ENCODE measurements at regions not wholly inside any gene's neighbourhood (a gene's known extent, or its start where the extent isn't known, plus 50 kb on each side); places are given as distances from the start of the nearest gene placed in this dataset.

- Histone ChIP-seq H3K4me1 (peaks cover 7% of the 10 kb centered on the region), H3K27me3 (no peaks in the 10 kb centered on the region), H3K36me3 (replicated peaks in 1 of 2; ENCODE audit: insufficient read depth in 1 of 2, low read depth in 2 of 2) (no peaks in the 10 kb centered on the region), H3K27ac (no peak overlapping the region), H3K4me3 (no peak overlapping the region), H3K9me3 (no peaks in the 10 kb centered on the region)
- DNase-seq (no peak), ATAC-seq (no peak)
- intact Hi-C loops (cut with DNase I), result loop anchor here (10.0 kb wide), 1 partner anchor 231 kb away; no protein-coding TSS in a partner anchor
- WGBS, 2 donors, result 83 to 85% methylated on average over 5 of the region's 5 CpGs
- TF ChIP-seq CTCF (IDR thresholded peaks at IDR 0.05), result no peak
- TF ChIP-seq POLR2A (IDR thresholded peaks at IDR 0.05), result no peak
Measured at GRCh38 chr6:3516092-3516491, 59.2 kb upstream of the SLC22A23 start.

- no peaks in the 10 kb centered on the region for H3K36me3 ChIP-seq (replicated peaks in 1 of 2; ENCODE audit: insufficient read depth in 1 of 2, low read depth in 2 of 2)
- no peak overlapping the region for H3K4me3 ChIP-seq
- intact Hi-C loops (cut with DNase I), result loop anchor here (10.0 kb wide), 1 partner anchor 231 kb away; no protein-coding TSS in a partner anchor
- no peak overlapping the region for H3K27ac ChIP-seq
- ATAC-seq, result no peak
- peaks cover 7% of the 10 kb centered on the region for H3K4me1 ChIP-seq
- TF ChIP-seq CTCF (IDR thresholded peaks at IDR 0.05) (no peak), POLR2A (IDR thresholded peaks at IDR 0.05) (no peak)
- H3K9me3 ChIP-seq, result no peaks in the 10 kb centered on the region
- DNase-seq, result no peak
- WGBS, 2 donors, result 57% methylated on average over 1 of the region's 1 CpG
- no peaks in the 10 kb centered on the region for H3K27me3 ChIP-seq
Measured at GRCh38 chr6:3515669-3516068, 58.8 kb upstream of the SLC22A23 start.

DNA sequence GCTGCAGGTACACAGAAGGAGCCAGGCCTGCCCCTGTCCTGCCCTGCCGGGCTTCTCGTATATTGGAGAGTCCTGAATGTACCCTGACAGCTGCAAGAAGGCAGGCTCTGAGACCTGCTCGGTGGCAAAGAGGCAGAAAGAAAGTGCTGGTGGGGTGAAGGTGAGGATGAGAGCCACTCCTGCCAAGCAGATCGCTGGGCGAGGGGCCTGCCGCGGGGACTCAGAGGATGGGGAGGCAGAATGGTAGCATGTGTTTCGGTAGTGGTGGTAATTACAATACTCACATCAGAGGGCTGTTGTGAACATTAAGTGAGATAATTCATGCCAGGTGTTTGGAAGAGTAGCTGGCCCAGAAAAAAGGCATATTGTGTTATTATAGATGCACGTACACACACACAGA is 56.6 kb upstream of the SLC22A23 start:
- H3K4me3 ChIP-seq, result no peak overlapping the region
- H3K36me3 ChIP-seq (replicated peaks in 1 of 2; ENCODE audit: insufficient read depth in 1 of 2, low read depth in 2 of 2), result no peaks in the 10 kb centered on the region
- H3K27ac ChIP-seq, result no peak overlapping the region
- intact Hi-C loops (cut with DNase I), result loop anchor here (10.0 kb wide), 1 partner anchor 229 kb away; no protein-coding TSS in a partner anchor
- peaks cover 7% of the 10 kb centered on the region for H3K4me1 ChIP-seq
- 82 to 90% methylated on average over 9 of the region's 9 CpGs for WGBS, 2 donors
- ATAC-seq (no peak), DNase-seq (no peak)
- TF ChIP-seq POLR2A (IDR thresholded peaks at IDR 0.05) (no peak), CTCF (IDR thresholded peaks at IDR 0.05) (no peak)
- H3K27me3 ChIP-seq, result no peaks in the 10 kb centered on the region
- no peaks in the 10 kb centered on the region for H3K9me3 ChIP-seq

DNA sequence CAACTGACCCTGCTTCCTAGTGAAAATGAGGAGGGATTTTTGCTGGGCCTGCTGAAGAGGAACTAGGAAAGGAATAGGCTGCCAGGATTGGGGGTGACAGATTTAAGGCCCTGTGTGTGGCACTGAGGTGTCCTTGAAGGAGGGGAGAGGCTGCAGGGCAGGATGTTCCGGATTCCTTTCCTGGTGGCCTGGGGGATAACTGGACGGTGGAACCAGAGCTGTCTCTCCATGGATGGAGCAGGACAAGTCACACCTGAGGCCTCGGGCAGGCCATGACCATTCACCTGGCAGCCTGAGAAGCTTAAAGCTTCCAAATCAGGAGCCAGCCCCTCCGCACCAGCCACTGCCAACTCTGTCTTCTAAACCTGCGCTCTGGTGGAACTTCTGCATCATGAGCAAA is 56.0 kb upstream of the SLC22A23 start:
- H3K9me3 ChIP-seq, result no peaks in the 10 kb centered on the region
- peaks cover 7% of the 10 kb centered on the region for H3K4me1 ChIP-seq
- H3K27me3 ChIP-seq, result no peaks in the 10 kb centered on the region
- H3K27ac ChIP-seq, result no peak overlapping the region
- H3K36me3 ChIP-seq (replicated peaks in 1 of 2; ENCODE audit: insufficient read depth in 1 of 2, low read depth in 2 of 2), result no peaks in the 10 kb centered on the region
- intact Hi-C loops (cut with DNase I), result loop anchor here (10.0 kb wide), 1 partner anchor 228 kb away; no protein-coding TSS in a partner anchor
- no peak overlapping the region for H3K4me3 ChIP-seq
- TF ChIP-seq CTCF (IDR thresholded peaks at IDR 0.05), result no peak
- DNase-seq, result no peak
- ATAC-seq, result no peak
- WGBS, 2 donors, result 42 to 98% methylated on average over 2 to 4 of the region's 5 CpGs

GRCh38 chr6:3510617-3511016 is 53.8 kb upstream of the SLC22A23 start:
- ATAC-seq (no peak), DNase-seq (no peak)
- intact Hi-C loops (cut with DNase I), result loop anchor here (10.0 kb wide), 1 partner anchor 226 kb away; no protein-coding TSS in a partner anchor
- Histone ChIP-seq H3K4me3 (no peak overlapping the region), H3K27ac (no peak overlapping the region), H3K4me1 (peaks cover 7% of the 10 kb centered on the region), H3K9me3 (no peaks in the 10 kb centered on the region), H3K36me3 (replicated peaks in 1 of 2; ENCODE audit: insufficient read depth in 1 of 2, low read depth in 2 of 2) (no peaks in the 10 kb centered on the region), H3K27me3 (no peaks in the 10 kb centered on the region)
- WGBS, 2 donors, result 73 to 76% methylated on average over 6 to 8 of the region's 8 CpGs
- TF ChIP-seq POLR2A (IDR thresholded peaks at IDR 0.05) (no peak), CTCF (IDR thresholded peaks at IDR 0.05) (no peak)
